GM10248 (cell line): ENCODE measurements at regions not wholly inside any gene's neighbourhood (a gene's known extent, or its start where the extent isn't known, plus 50 kb on each side); places are given as distances from the start of the nearest gene placed in this dataset.

ENCODE experiments used
- CTCF ChIA-PET: fragments of 300-600 bp; sonication (Branson Sonifier 250); formaldehyde crosslinking; extraction: SDS; loops from one replicate; lab custom pipeline; 2021; ENCODE audit warnings: antibody characterized with exemption; lab: Yijun Ruan, JAX
- POLR2A ChIA-PET: fragments of 350-650 bp; sonication (Branson Sonifier 250); formaldehyde crosslinking; extraction: SDS; loops from one replicate; lab custom pipeline; 2020; ENCODE audit warnings: antibody characterized with exemption; lab: Yijun Ruan, JAX
- DNase-seq: peaks from one replicate; pipeline ENCODE4 v3.0.0; 2012; ENCODE audit errors: extremely low spot score
- TF ChIP-seq, protein P1 (sequence below): IDR thresholded peaks from 2 replicates; pipeline ENCODE4 v1.5.1; 2012; ENCODE audit warnings: mild to moderate bottlenecking, low read depth; ENCODE audit errors: extremely low read depth, missing control alignments, control extremely low read depth

DNA sequence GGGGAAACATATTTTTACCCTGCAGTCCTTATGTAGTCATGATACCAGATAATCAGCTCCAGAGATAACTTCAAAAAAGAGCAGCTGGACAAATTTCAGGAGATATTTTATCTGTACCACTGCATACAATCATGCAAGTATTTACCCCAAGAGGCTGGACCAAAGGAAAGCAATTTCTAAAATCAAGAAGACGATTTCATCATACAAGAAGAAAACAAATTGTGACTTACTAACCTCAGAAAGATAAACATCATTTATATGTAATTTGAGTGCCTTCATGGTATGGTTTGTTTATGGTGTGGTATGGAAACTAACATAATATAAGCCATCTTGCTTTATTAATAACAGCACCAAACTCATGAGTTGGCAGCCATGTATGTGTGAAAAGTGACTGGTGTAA is 603.6 kb downstream of the PSAT1 start:
- ChIA-PET POLR2A (no interaction called here), CTCF (no interaction called here)
- no peak for DNase-seq
- TF ChIP-seq, protein P1, sequence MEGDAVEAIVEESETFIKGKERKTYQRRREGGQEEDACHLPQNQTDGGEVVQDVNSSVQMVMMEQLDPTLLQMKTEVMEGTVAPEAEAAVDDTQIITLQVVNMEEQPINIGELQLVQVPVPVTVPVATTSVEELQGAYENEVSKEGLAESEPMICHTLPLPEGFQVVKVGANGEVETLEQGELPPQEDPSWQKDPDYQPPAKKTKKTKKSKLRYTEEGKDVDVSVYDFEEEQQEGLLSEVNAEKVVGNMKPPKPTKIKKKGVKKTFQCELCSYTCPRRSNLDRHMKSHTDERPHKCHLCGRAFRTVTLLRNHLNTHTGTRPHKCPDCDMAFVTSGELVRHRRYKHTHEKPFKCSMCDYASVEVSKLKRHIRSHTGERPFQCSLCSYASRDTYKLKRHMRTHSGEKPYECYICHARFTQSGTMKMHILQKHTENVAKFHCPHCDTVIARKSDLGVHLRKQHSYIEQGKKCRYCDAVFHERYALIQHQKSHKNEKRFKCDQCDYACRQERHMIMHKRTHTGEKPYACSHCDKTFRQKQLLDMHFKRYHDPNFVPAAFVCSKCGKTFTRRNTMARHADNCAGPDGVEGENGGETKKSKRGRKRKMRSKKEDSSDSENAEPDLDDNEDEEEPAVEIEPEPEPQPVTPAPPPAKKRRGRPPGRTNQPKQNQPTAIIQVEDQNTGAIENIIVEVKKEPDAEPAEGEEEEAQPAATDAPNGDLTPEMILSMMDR: no peak

DNA sequence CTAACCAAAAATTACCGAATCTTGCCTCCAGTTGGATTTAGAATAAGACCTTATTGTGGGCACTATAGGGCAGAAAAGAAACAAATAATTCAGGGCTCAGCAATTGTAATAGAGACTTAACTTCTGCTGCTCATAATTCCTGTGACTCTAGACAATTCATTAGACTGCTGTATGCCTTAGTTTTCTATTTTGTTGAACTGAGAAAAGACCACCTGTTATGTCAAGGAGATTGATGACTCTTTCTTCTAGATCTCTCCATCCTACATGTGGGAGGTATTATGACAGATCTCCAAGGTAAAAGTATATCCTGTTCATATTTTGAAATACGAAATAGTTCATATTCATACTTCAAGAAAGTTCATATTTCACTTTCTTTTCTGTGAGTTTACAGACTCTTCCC is 605.1 kb downstream of the PSAT1 start:
- DNase-seq: no peak
- CTCF ChIA-PET: no interaction called here
- POLR2A ChIA-PET: no interaction called here
- TF ChIP-seq, protein P1: no peak

GRCh38 chr9:78903581-78903980 is 606.7 kb downstream of the PSAT1 start:
- ChIA-PET POLR2A (no interaction called here), CTCF (no interaction called here)
- DNase-seq: no peak
- TF ChIP-seq, protein P1: no peak

DNA sequence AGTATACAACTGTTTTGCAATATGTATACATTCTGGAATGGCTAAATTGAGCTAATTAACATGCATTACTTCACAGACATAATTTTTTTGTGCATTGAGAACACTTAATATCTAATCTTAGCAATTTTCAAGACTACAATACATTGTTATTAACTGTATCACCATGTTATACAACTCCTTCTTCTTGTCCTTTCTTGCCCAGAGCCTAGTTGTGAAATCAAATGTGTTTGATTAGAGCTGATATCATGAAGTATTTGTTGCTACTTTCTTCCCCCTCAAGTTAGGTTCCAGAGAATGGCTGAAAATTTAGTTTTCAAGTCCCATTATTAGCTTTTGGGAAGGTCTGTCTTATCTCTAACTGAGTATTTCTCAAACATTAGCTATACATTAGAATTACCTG is 607.8 kb downstream of the PSAT1 start:
- TF ChIP-seq, protein P1: no peak
- no peak for DNase-seq
- ChIA-PET CTCF (interaction anchor here (1.2 kb wide), 1 partner anchor 13 kb away, joined by 3 read pairs; no protein-coding TSS in a partner anchor), POLR2A (no interaction called here)

DNA sequence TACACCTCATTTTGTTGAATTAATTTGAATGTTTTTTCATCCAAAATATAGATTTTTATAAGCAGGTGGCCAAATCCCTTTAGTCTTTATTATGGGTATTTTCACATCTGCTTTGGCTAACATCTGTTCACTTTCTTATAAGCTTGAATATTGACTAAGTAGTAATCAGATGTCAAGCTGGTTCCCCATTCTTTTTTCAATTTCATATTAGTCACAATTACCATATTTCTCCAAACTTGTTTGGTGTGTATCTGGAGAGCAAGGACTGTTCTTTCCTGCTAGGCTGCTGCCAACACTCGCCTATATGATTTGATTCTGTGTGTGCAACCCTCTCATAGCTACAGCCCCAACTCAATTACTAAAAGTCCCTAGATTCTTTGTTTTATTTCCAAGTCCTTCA is 608.5 kb downstream of the PSAT1 start:
- no peak for DNase-seq
- ChIA-PET POLR2A (no interaction called here), CTCF (interaction anchor here (1.2 kb wide), 1 partner anchor 12 kb away, joined by 3 read pairs; no protein-coding TSS in a partner anchor)
- TF ChIP-seq, protein P1: no peak

- CTCF ChIA-PET: interaction anchor here (1.2 kb wide), 1 partner anchor 25 kb away, joined by 3 read pairs; no protein-coding TSS in a partner anchor
- POLR2A ChIA-PET: no interaction called here
- TF ChIP-seq, protein P1: no peak
- no peak for DNase-seq
Measured at GRCh38 chr9:78905986-78906755, 609.2 kb downstream of the PSAT1 start.
